GM19025 (cell line): ENCODE measurements at regions not wholly inside any gene's neighbourhood (a gene's known extent, or its start where the extent isn't known, plus 50 kb on each side); places are given as distances from the start of the nearest gene placed in this dataset.

Experiments
- ATAC-seq: cut with Tn5 transposase; IDR thresholded peaks from one replicate; pipeline ENCODE4 v1.9.1; 2021; ENCODE audit warnings: mild to moderate bottlenecking, low read depth, moderate library complexity; ENCODE audit not compliant: unreplicated experiment

GRCh38 chr6:156114541-156114940, 658.9 kb upstream of the NOX3 start:
- ATAC-seq: no peak

DNA sequence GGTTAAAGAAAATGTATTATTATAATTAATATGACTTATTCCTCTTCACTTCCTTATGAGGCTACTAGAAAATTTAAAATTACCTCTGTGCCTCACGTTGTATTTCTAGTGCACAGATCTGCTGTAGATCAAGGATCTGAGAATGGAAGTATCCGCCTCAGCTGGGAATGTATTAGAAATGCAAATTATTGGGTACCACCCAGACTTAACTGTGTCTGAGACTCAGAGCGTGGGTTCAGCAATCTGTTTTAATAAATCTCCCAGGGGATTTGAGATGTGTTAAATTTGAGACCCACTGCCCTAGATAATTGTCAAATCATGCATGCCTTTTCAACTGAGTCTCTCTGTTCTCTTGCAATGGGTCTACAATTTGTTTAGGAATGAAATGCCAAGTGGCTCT, 658.0 kb upstream of the NOX3 start:
- no peak for ATAC-seq

DNA sequence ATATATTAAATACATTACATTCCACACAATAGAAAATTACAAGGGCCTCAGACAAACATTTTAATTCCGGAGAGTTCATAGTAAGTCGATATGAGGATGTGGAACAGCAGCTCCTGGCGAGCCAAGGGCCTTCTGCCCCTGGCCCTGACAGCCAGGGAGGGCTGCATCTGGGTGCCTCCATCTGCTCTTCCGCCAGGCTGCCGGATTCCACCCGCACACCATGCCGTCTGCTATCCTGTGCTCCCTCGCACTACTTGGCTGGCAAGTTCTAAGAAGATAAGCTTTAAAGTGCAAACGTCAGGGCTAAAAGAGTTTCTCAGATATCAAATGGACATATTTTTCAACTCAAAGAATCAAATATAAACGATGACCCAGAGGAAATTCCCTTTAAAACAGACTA, 656.3 kb upstream of the NOX3 start:
- no peak for ATAC-seq

- no peak for ATAC-seq
These were observed 654.6 kb upstream of the NOX3 start for GRCh38 chr6:156110249-156110648.

GRCh38 chr6:156109713-156110112, 654.1 kb upstream of the NOX3 start:
- ATAC-seq: no peak

- no peak for ATAC-seq
These were observed 652.0 kb upstream of the NOX3 start for GRCh38 chr6:156107624-156108101.

- ATAC-seq: no peak
These were observed 646.5 kb upstream of the NOX3 start for GRCh38 chr6:156102129-156102528.

GRCh38 chr6:156098839-156099238, 643.2 kb upstream of the NOX3 start:
- no peak for ATAC-seq

GRCh38 chr6:156087487-156087886, 631.8 kb upstream of the NOX3 start:
- ATAC-seq: no peak

GRCh38 chr6:156082012-156082411, 626.4 kb upstream of the NOX3 start:
- ATAC-seq: no peak

- ATAC-seq: no peak
These were observed 624.7 kb upstream of the NOX3 start for GRCh38 chr6:156080371-156080770.

DNA sequence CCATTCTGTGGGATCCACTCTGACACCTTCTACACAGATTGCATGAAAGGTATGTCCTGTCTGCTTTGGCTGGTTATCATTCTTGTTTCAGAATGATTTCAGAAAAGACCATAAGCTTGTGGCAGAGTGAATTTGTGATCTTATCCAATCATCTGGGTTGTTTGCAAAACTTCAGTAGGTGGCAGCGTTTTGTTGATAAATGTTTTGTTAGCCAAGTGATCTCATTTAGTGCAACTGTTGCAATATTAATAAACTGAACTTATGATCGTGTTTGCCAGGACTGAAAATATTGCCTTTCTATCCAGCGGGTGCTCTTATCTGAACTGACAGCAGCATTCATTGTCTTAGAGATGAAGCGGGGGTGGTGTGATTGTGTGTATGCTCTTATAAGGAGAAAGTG, 613.2 kb upstream of the NOX3 start:
- ATAC-seq: no peak

DNA sequence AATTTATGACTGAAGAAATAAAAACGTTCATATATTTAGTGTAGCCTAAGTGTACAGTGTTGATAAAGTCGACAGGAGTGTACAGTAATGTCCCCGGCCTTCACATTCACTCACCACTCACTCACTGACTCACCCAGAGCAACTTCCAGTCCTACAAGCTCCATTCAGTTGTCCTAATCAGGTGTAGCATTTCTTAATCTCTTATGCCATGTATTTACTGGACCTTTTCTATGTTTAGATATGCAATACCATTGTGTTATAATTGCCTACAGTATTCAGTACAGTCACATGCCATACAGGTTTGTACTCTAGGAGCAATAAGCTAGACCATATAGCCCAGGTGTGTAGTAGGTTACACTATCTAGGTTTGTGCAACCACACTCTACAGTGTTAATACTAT, 610.2 kb upstream of the NOX3 start:
- no peak for ATAC-seq

DNA sequence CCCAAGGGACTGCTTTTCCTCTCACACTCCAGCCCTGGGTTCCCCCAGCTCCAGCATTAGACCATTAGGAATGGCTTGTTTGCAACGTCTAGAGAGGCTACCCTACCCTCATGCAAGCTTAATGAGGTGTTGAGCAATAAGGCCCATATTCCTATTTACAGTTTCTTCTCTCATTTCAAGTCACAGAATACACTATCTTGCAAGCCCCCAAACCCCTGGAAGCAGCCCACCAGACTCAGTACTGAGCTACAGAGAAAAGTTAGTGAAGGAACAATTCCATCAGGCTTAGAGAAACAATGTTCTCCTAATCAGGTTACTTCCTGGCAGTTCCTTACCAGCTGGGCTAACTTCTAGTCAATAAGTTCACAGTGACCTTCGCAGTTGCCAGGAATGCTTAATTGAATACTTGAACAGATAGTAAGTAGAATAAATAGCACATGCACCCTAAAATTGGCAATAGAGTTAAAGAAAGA, 606.5 kb upstream of the NOX3 start:
- ATAC-seq: no peak

- ATAC-seq: no peak
These were observed 605.8 kb upstream of the NOX3 start for GRCh38 chr6:156061465-156061864.

DNA sequence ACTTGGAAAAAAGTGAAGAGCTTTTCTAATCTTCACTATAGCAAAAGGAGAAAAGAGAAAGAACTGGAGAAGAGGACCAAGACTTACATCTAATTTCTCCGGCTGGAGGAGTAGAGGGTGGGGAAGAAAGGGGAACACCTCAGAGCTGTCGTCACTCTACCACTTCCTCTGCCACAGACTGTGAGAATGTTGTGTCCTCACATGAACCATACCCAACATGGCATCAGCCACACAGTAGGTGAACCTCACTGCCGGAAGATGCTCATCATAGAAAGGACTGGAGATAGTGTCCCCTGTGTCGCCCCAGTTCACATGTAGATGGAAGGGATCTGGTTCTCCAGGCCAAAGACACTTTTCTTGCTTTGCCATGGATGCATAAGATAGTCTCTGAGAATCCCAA, 604.4 kb upstream of the NOX3 start:
- no peak for ATAC-seq

- no peak for ATAC-seq
These were observed 602.7 kb upstream of the NOX3 start for GRCh38 chr6:156058356-156058755.

GRCh38 chr6:156057869-156058268, 602.2 kb upstream of the NOX3 start:
- no peak for ATAC-seq

- no peak for ATAC-seq
These were observed 600.4 kb upstream of the NOX3 start for GRCh38 chr6:156056085-156056484.

GRCh38 chr6:156053626-156054025, 598.0 kb upstream of the NOX3 start:
- no peak for ATAC-seq

DNA sequence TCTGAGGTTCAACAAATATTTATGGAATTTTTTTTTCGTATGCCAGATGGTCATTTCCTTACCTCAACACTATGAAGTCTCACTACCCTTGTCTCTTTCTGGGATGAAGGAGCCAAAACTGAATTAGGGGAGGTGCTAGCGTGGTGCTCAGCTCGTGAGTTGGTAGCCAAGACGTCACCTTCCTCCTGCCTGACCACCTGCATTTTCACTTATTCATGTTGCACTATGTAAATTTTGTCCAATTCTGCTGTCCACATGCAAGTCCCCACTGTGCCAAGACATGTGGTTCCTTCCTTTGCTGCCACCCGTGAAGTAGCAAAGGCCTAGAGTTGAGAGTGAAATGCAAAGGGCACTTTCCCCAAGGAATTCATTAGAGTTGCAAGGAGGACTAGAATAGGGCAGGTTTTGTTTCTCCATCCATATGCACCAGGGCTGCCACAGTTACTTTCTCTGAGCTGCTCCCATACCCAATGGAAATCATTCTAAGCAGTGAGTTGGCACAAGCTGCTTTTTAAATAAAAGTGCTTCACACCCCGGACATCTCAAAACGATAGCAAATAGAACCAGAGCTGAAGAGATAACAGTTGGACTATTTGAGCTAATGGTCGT, 591.3 kb upstream of the NOX3 start:
- ATAC-seq: no peak

GRCh38 chr6:156046268-156046665, 590.6 kb upstream of the NOX3 start:
- ATAC-seq: no peak
